PC-9 (cell line): ENCODE measurements at regions not wholly inside any gene's neighbourhood (a gene's known extent, or its start where the extent isn't known, plus 50 kb on each side); places are given as distances from the start of the nearest gene placed in this dataset.

Experiments
- CTCF ChIP-seq: fragments of 200-600 bp; sonication (generic); conservative IDR thresholded peaks from 2 replicates; pipeline ENCODE4 v1.6.1; 2017; ENCODE audit warnings: mixed run types, antibody characterized with exemption, mild to moderate bottlenecking, moderate library complexity
- EZH2 ChIP-seq: fragments of 200-600 bp; sonication (generic); IDR thresholded peaks from 2 replicates; pipeline ENCODE4 v1.8.0; 2017; ENCODE audit warnings: antibody characterized with exemption, low read depth

DNA sequence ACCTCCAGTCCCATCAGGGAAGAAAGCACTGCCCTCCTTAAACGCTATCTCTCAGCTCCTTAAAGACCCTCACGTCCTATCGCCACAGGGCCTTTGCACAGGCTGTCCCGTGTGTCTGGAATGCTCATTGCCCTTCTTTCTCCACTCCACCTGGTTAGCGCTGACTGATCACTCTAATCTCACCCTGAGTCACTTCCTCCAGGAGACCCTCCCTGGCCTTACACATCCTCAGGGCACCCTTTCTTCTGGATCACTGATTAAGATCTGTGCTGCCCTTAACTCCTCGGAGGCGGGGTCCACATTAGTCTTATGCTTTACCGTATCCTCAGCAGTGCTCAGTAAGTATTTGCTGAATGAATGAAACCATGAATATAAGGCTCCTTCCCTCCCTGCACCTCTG is 94.7 kb downstream of the SYNE3 start:
- TF ChIP-seq CTCF (no peak), EZH2 (no peak)
